Activated CD8-positive, alpha-beta T cell treated with anti-CD3 and anti-CD28 coated beads for 36 hours (primary cell): ENCODE measurements at regions not wholly inside any gene's neighbourhood (a gene's known extent, or its start where the extent isn't known, plus 50 kb on each side); places are given as distances from the start of the nearest gene placed in this dataset.

Experiments
- ATAC-seq: fragments of 200-7000 bp; cut with Tn5 transposase; one replicate; pipeline ENCODE4 v1.10.0; 2021; ENCODE audit warnings: mild to moderate bottlenecking, moderate library complexity
- CTCF ChIA-PET: fragments of 350-600 bp; sonication (Branson Sonifier 250); formaldehyde crosslinking; loops from one replicate; lab custom pipeline; 2021; ENCODE audit warnings: antibody characterized with exemption; lab: Charles Lee
- POLR2A ChIA-PET: fragments of 350-600 bp; sonication (Branson Sonifier 250); formaldehyde crosslinking; loops from one replicate; lab custom pipeline; 2021; ENCODE audit warnings: antibody characterized with exemption; lab: Charles Lee
- DNase-seq: peaks from one replicate; pipeline ENCODE4 v3.0.0-alpha.2; 2020
- H3K27ac Mint-ChIP-seq: one replicate; pipeline ENCODE4 v1.8.0; 2021; ENCODE audit warnings: mild to moderate bottlenecking, mixed read lengths
- H3K27me3 Mint-ChIP-seq: one replicate; pipeline ENCODE4 v1.8.0; 2021; ENCODE audit warnings: mixed read lengths
- H3K36me3 Mint-ChIP-seq: one replicate; pipeline ENCODE4 v1.8.0; 2021; ENCODE audit warnings: low read depth, mixed read lengths
- H3K4me1 Mint-ChIP-seq: one replicate; pipeline ENCODE4 v1.8.0; 2021; ENCODE audit warnings: low read depth, mixed read lengths
- H3K4me3 Mint-ChIP-seq: one replicate; pipeline ENCODE4 v1.8.0; 2021; ENCODE audit warnings: mild to moderate bottlenecking, moderate library complexity, mixed read lengths
- H3K9me3 Mint-ChIP-seq: one replicate; pipeline ENCODE4 v1.8.0; 2021; ENCODE audit warnings: mixed read lengths
- intact Hi-C: fragments of 100-400 bp; cut with micrococcal nuclease; formaldehyde crosslinking; loops from one replicate; pipeline ENCODE4 v1.10.0; 2022
- TF ChIP-seq, protein P1 (sequence below): fragments of 200-600 bp; IDR thresholded peaks from one replicate; pipeline ENCODE4 v1.8.0; 2022; ENCODE audit warnings: antibody characterized with exemption, mild to moderate bottlenecking

- no peak overlapping the region for H3K27ac Mint-ChIP-seq
- DNase-seq (no peak), ATAC-seq (no peak)
- CTCF ChIA-PET, result no interaction called here
- TF ChIP-seq, protein P1, sequence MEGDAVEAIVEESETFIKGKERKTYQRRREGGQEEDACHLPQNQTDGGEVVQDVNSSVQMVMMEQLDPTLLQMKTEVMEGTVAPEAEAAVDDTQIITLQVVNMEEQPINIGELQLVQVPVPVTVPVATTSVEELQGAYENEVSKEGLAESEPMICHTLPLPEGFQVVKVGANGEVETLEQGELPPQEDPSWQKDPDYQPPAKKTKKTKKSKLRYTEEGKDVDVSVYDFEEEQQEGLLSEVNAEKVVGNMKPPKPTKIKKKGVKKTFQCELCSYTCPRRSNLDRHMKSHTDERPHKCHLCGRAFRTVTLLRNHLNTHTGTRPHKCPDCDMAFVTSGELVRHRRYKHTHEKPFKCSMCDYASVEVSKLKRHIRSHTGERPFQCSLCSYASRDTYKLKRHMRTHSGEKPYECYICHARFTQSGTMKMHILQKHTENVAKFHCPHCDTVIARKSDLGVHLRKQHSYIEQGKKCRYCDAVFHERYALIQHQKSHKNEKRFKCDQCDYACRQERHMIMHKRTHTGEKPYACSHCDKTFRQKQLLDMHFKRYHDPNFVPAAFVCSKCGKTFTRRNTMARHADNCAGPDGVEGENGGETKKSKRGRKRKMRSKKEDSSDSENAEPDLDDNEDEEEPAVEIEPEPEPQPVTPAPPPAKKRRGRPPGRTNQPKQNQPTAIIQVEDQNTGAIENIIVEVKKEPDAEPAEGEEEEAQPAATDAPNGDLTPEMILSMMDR, result no peak
- intact Hi-C loops, result no loop called here
- no peak overlapping the region for H3K4me3 Mint-ChIP-seq
- no peaks in the 10 kb centered on the region for H3K4me1 Mint-ChIP-seq
- peaks cover 7% of the 10 kb centered on the region for H3K9me3 Mint-ChIP-seq
- H3K27me3 Mint-ChIP-seq, result no peaks in the 10 kb centered on the region
- no peaks in the 10 kb centered on the region for H3K36me3 Mint-ChIP-seq
- POLR2A ChIA-PET, result no interaction called here
These were observed 472.4 kb upstream of the PRMT6 start for GRCh38 chr1:106584107-106584506.

- TF ChIP-seq, protein P1, result no peak
- intact Hi-C loops, result no loop called here
- POLR2A ChIA-PET, result no interaction called here
- H3K4me1 Mint-ChIP-seq, result no peaks in the 10 kb centered on the region
- DNase-seq (no peak), ATAC-seq (no peak)
- CTCF ChIA-PET, result no interaction called here
- no peaks in the 10 kb centered on the region for H3K36me3 Mint-ChIP-seq
- no peaks in the 10 kb centered on the region for H3K27me3 Mint-ChIP-seq
- peaks cover 7% of the 10 kb centered on the region for H3K9me3 Mint-ChIP-seq
- no peak overlapping the region for H3K27ac Mint-ChIP-seq
- no peak overlapping the region for H3K4me3 Mint-ChIP-seq
These were observed 471.8 kb upstream of the PRMT6 start for GRCh38 chr1:106584676-106585075.

DNA sequence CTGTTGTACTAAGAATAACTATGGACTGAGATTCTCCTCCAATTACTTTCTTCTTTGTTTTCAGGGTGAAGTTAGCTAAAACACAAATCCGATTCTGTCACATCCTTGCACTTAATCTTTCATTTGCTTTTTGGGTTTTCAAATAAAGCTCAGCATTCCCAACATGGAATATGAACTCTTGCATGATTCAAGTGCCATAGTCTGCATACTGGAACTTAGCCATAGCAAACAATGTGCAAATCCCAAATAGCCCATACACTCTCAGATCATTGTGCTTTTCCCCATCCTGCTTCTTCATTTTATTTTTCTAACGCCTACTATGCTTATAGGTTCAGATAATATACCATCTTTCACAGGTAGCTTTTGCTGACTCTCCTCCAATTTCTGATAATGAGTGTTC is 455.8 kb upstream of the PRMT6 start:
- H3K4me3 Mint-ChIP-seq, result no peak overlapping the region
- peaks cover 3% of the 10 kb centered on the region for H3K9me3 Mint-ChIP-seq
- no peaks in the 10 kb centered on the region for H3K27me3 Mint-ChIP-seq
- ATAC-seq (no peak), DNase-seq (no peak)
- CTCF ChIA-PET, result no interaction called here
- POLR2A ChIA-PET, result no interaction called here
- TF ChIP-seq, protein P1, result no peak
- no peak overlapping the region for H3K27ac Mint-ChIP-seq
- H3K4me1 Mint-ChIP-seq, result no peaks in the 10 kb centered on the region
- intact Hi-C loops, result no loop called here
- H3K36me3 Mint-ChIP-seq, result no peaks in the 10 kb centered on the region

GRCh38 chr1:106603616-106604015 is 452.9 kb upstream of the PRMT6 start:
- intact Hi-C loops, result no loop called here
- ChIA-PET CTCF (no interaction called here), POLR2A (no interaction called here)
- H3K9me3 Mint-ChIP-seq, result no peaks in the 10 kb centered on the region
- ATAC-seq (no peak), DNase-seq (no peak)
- no peak overlapping the region for H3K27ac Mint-ChIP-seq
- H3K36me3 Mint-ChIP-seq, result no peaks in the 10 kb centered on the region
- H3K27me3 Mint-ChIP-seq, result no peaks in the 10 kb centered on the region
- no peak overlapping the region for H3K4me3 Mint-ChIP-seq
- TF ChIP-seq, protein P1, result no peak
- H3K4me1 Mint-ChIP-seq, result no peaks in the 10 kb centered on the region

DNA sequence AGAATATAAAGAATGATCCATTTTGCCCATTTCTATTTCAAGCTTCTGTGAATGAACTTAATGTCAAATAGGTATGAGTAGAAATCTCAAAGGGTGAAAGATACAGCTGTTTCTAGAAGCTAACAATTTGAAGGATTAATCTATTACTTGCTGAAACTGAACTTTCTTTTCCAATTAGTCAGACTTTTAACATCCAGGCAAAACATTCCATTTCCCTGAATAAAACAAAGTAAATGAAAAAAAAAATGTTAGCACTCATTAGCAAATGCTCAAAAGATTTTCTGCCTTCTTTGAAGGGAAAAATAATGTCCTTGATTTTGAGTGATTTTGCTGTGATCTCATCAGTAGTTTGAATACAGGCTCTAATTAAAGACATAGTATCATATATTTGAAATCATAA is 447.6 kb upstream of the PRMT6 start:
- Mint-ChIP-seq H3K4me3 (no peak overlapping the region), H3K36me3 (no peaks in the 10 kb centered on the region), H3K27ac (no peak overlapping the region), H3K4me1 (no peaks in the 10 kb centered on the region), H3K27me3 (no peaks in the 10 kb centered on the region), H3K9me3 (peaks cover 4% of the 10 kb centered on the region)
- POLR2A ChIA-PET, result no interaction called here
- ATAC-seq, result no peak
- DNase-seq, result no peak
- CTCF ChIA-PET, result interaction anchor here (1.1 kb wide), 1 partner anchor 164 kb away, joined by 3 read pairs; no protein-coding TSS in a partner anchor
- TF ChIP-seq, protein P1, result no peak
- intact Hi-C loops, result no loop called here
